Activated T-helper 17 cell treated with anti-CD3 and anti-CD28 coated beads, Interleukin-2, amount 50 U/mL, for 72 hours (primary cell): ENCODE measurements at regions not wholly inside any gene's neighbourhood (a gene's known extent, or its start where the extent isn't known, plus 50 kb on each side); places are given as distances from the start of the nearest gene placed in this dataset.

ENCODE experiments used
- ATAC-seq: fragments of 150-1000 bp; cut with Tn5 transposase; replicated peaks from 2 replicates; pipeline ENCODE4 v1.10.0; 2021; ENCODE audit warnings: mild to moderate bottlenecking, moderate library complexity
- H3K27ac Mint-ChIP-seq: one replicate; pipeline ENCODE4 v1.8.0; 2022; ENCODE audit warnings: mixed read lengths
- H3K27me3 Mint-ChIP-seq: one replicate; pipeline ENCODE4 v1.8.0; 2022; ENCODE audit warnings: mixed read lengths
- H3K36me3 Mint-ChIP-seq: one replicate; pipeline ENCODE4 v1.8.0; 2022; ENCODE audit warnings: low read depth, mild to moderate bottlenecking, mixed read lengths
- H3K4me1 Mint-ChIP-seq: one replicate; pipeline ENCODE4 v1.8.0; 2022; ENCODE audit warnings: mixed read lengths
- H3K4me3 Mint-ChIP-seq: one replicate; pipeline ENCODE4 v1.8.0; 2022; ENCODE audit warnings: mild to moderate bottlenecking, mixed read lengths
- H3K9me3 Mint-ChIP-seq: one replicate; pipeline ENCODE4 v1.8.0; 2022; ENCODE audit warnings: mixed read lengths

DNA sequence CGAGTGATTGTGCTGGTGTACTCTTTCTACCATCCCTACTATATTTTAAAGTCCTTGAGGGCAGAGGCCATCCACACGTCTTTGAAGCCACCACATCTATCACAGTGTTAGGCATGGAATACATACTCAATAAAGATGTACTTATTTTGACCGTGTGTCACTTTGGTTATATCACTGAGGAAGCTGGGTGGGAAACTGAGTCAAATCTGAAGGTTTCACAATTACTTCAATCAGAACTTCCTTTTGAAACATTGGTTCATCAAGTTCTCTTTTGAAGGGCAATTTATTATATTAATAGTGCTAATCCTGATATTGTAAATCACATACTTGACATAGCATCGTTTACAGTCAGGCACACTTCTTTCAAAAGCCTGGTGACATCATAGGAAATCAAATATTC is 53.3 kb upstream of the ATP1B1 start:
- Mint-ChIP-seq H3K4me3 (no peak overlapping the region), H3K27me3 (peaks cover 12% of the 10 kb centered on the region), H3K9me3 (no peaks in the 10 kb centered on the region), H3K27ac (no peak overlapping the region), H3K36me3 (peaks cover 10% of the 10 kb centered on the region), H3K4me1 (peaks cover 17% of the 10 kb centered on the region)
- ATAC-seq, result peak; percentile 29
